ENCODE measurements at regions not wholly inside any gene's neighbourhood (a gene's known extent, or its start where the extent isn't known, plus 50 kb on each side); places are given as distances from the start of the nearest gene placed in this dataset.

DNA sequence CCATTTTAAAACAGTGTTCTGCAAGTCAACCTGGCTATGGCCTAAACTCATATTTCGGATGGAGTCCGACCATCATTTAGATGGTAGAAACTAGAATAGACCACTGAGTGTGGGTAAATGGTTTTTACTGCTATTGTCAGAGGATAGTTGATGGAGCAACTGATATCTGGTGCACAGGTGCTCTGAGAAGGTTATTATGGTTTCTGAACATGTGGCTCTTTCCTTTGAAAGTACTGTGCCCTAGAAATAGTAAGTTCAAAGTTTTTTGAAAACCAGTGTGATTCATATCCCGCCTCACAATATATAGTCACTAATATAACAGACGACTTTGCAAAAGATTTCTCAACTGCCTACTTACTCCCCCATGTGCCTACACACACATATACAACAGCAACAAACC, 64.4 kb upstream of the BTG1 start:
- TF ChIP-seq, protein P1, sequence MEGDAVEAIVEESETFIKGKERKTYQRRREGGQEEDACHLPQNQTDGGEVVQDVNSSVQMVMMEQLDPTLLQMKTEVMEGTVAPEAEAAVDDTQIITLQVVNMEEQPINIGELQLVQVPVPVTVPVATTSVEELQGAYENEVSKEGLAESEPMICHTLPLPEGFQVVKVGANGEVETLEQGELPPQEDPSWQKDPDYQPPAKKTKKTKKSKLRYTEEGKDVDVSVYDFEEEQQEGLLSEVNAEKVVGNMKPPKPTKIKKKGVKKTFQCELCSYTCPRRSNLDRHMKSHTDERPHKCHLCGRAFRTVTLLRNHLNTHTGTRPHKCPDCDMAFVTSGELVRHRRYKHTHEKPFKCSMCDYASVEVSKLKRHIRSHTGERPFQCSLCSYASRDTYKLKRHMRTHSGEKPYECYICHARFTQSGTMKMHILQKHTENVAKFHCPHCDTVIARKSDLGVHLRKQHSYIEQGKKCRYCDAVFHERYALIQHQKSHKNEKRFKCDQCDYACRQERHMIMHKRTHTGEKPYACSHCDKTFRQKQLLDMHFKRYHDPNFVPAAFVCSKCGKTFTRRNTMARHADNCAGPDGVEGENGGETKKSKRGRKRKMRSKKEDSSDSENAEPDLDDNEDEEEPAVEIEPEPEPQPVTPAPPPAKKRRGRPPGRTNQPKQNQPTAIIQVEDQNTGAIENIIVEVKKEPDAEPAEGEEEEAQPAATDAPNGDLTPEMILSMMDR (tag by site-specific recombination; IDR thresholded peaks at IDR 0.05), result no peak
- TF ChIP-seq TCF7L2 (IDR thresholded peaks at IDR 0.05; ENCODE audit: borderline replicate concordance, low read depth, low read length) (no peak), ZNF610 (tag by site-specific recombination; IDR thresholded peaks at IDR 0.05; ENCODE audit: borderline replicate concordance) (no peak), MZF1 (tag by site-specific recombination; IDR thresholded peaks at IDR 0.05; ENCODE audit: borderline replicate concordance) (no peak), ZNF76 (tag by site-specific recombination; IDR thresholded peaks at IDR 0.05; ENCODE audit: borderline replicate concordance, low read depth) (no peak), FEZF1 (tag by site-specific recombination; IDR thresholded peaks at IDR 0.05) (no peak), ZNF292 (tag by site-specific recombination; IDR thresholded peaks at IDR 0.05; ENCODE audit: borderline replicate concordance, low read depth) (no peak), ZNF433 (tag by site-specific recombination; IDR thresholded peaks at IDR 0.05; ENCODE audit: low read depth) (no peak), ZNF26 (tag by site-specific recombination; IDR thresholded peaks at IDR 0.05) (no peak), ZNF600 (tag by site-specific recombination; IDR thresholded peaks at IDR 0.05) (no peak), ZNF175 (tag by site-specific recombination; IDR thresholded peaks at IDR 0.05) (no peak)
- TF ChIP-seq, protein P2, sequence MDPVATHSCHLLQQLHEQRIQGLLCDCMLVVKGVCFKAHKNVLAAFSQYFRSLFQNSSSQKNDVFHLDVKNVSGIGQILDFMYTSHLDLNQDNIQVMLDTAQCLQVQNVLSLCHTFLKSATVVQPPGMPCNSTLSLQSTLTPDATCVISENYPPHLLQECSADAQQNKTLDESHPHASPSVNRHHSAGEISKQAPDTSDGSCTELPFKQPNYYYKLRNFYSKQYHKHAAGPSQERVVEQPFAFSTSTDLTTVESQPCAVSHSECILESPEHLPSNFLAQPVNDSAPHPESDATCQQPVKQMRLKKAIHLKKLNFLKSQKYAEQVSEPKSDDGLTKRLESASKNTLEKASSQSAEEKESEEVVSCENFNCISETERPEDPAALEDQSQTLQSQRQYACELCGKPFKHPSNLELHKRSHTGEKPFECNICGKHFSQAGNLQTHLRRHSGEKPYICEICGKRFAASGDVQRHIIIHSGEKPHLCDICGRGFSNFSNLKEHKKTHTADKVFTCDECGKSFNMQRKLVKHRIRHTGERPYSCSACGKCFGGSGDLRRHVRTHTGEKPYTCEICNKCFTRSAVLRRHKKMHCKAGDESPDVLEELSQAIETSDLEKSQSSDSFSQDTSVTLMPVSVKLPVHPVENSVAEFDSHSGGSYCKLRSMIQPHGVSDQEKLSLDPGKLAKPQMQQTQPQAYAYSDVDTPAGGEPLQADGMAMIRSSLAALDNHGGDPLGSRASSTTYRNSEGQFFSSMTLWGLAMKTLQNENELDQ (tag by site-specific recombination; IDR thresholded peaks at IDR 0.05; ENCODE audit: low read depth), result no peak
- TF ChIP-seq, protein P3, sequence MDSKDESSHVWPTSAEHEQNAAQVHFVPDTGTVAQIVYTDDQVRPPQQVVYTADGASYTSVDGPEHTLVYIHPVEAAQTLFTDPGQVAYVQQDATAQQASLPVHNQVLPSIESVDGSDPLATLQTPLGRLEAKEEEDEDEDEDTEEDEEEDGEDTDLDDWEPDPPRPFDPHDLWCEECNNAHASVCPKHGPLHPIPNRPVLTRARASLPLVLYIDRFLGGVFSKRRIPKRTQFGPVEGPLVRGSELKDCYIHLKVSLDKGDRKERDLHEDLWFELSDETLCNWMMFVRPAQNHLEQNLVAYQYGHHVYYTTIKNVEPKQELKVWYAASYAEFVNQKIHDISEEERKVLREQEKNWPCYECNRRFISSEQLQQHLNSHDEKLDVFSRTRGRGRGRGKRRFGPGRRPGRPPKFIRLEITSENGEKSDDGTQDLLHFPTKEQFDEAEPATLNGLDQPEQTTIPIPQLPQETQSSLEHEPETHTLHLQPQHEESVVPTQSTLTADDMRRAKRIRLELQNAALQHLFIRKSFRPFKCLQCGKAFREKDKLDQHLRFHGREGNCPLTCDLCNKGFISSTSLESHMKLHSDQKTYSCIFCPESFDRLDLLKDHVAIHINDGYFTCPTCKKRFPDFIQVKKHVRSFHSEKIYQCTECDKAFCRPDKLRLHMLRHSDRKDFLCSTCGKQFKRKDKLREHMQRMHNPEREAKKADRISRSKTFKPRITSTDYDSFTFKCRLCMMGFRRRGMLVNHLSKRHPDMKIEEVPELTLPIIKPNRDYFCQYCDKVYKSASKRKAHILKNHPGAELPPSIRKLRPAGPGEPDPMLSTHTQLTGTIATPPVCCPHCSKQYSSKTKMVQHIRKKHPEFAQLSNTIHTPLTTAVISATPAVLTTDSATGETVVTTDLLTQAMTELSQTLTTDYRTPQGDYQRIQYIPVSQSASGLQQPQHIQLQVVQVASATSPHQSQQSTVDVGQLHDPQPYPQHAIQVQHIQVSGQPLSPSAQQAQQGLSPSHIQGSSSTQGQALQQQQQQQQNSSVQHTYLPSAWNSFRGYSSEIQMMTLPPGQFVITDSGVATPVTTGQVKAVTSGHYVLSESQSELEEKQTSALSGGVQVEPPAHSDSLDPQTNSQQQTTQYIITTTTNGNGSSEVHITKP (tag by site-specific recombination; IDR thresholded peaks at IDR 0.05), result no peak
- TF ChIP-seq, protein P4, sequence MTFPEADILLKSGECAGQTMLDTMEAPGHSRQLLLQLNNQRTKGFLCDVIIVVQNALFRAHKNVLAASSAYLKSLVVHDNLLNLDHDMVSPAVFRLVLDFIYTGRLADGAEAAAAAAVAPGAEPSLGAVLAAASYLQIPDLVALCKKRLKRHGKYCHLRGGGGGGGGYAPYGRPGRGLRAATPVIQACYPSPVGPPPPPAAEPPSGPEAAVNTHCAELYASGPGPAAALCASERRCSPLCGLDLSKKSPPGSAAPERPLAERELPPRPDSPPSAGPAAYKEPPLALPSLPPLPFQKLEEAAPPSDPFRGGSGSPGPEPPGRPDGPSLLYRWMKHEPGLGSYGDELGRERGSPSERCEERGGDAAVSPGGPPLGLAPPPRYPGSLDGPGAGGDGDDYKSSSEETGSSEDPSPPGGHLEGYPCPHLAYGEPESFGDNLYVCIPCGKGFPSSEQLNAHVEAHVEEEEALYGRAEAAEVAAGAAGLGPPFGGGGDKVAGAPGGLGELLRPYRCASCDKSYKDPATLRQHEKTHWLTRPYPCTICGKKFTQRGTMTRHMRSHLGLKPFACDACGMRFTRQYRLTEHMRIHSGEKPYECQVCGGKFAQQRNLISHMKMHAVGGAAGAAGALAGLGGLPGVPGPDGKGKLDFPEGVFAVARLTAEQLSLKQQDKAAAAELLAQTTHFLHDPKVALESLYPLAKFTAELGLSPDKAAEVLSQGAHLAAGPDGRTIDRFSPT (tag by site-specific recombination; IDR thresholded peaks at IDR 0.05), result no peak
